ENCODE measurements at regions not wholly inside any gene's neighbourhood (a gene's known extent, or its start where the extent isn't known, plus 50 kb on each side); places are given as distances from the start of the nearest gene placed in this dataset.

GRCh38 chr5:88954511-88954910 is 71.5 kb upstream of the MEF2C start:
- TF ChIP-seq CTCF (IDR thresholded peaks at IDR 0.05): no peak
- Histone ChIP-seq H3K36me3 (no peaks in the 10 kb centered on the region), H3K27me3 (no peaks in the 10 kb centered on the region), H3K9me3 (no peaks in the 10 kb centered on the region), H3K4me3 (ENCODE audit: low read depth in 1 of 2, low read length in 1 of 2) (no peak overlapping the region), H3K27ac (no peak overlapping the region), H3K4me1 (ENCODE audit: control insufficient read depth in 1 of 2, insufficient read depth in 1 of 2, low read depth in 1 of 2, low read length in 1 of 2) (no peaks in the 10 kb centered on the region)

- no peak for TF ChIP-seq CTCF (IDR thresholded peaks at IDR 0.05)
- Histone ChIP-seq H3K27me3 (no peaks in the 10 kb centered on the region), H3K4me3 (ENCODE audit: low read depth in 1 of 2, low read length in 1 of 2) (no peak overlapping the region), H3K9me3 (no peaks in the 10 kb centered on the region), H3K27ac (no peak overlapping the region), H3K36me3 (no peaks in the 10 kb centered on the region), H3K4me1 (ENCODE audit: control insufficient read depth in 1 of 2, insufficient read depth in 1 of 2, low read depth in 1 of 2, low read length in 1 of 2) (no peaks in the 10 kb centered on the region)
Measured at GRCh38 chr5:88952996-88953643, 70.1 kb upstream of the MEF2C start.

- no peak overlapping the region for H3K27ac ChIP-seq
- H3K36me3 ChIP-seq: no peaks in the 10 kb centered on the region
- no peak for TF ChIP-seq CTCF (IDR thresholded peaks at IDR 0.05)
- no peak overlapping the region for H3K4me3 ChIP-seq (ENCODE audit: low read depth in 1 of 2, low read length in 1 of 2)
- H3K4me1 ChIP-seq (ENCODE audit: control insufficient read depth in 1 of 2, insufficient read depth in 1 of 2, low read depth in 1 of 2, low read length in 1 of 2): no peaks in the 10 kb centered on the region
- no peaks in the 10 kb centered on the region for H3K9me3 ChIP-seq
- H3K27me3 ChIP-seq: no peaks in the 10 kb centered on the region
Measured at GRCh38 chr5:88952344-88952743, 69.4 kb upstream of the MEF2C start.

- Histone ChIP-seq H3K9me3 (no peaks in the 10 kb centered on the region), H3K36me3 (no peaks in the 10 kb centered on the region), H3K27me3 (no peaks in the 10 kb centered on the region), H3K4me3 (ENCODE audit: low read depth in 1 of 2, low read length in 1 of 2) (no peak overlapping the region), H3K4me1 (ENCODE audit: control insufficient read depth in 1 of 2, insufficient read depth in 1 of 2, low read depth in 1 of 2, low read length in 1 of 2) (no peaks in the 10 kb centered on the region), H3K27ac (no peak overlapping the region)
- no peak for TF ChIP-seq CTCF (IDR thresholded peaks at IDR 0.05)
Measured at GRCh38 chr5:88951457-88951856, 68.5 kb upstream of the MEF2C start.

- Histone ChIP-seq H3K36me3 (no peaks in the 10 kb centered on the region), H3K9me3 (no peaks in the 10 kb centered on the region), H3K27me3 (no peaks in the 10 kb centered on the region), H3K4me3 (ENCODE audit: low read depth in 1 of 2, low read length in 1 of 2) (no peak overlapping the region), H3K4me1 (ENCODE audit: control insufficient read depth in 1 of 2, insufficient read depth in 1 of 2, low read depth in 1 of 2, low read length in 1 of 2) (no peaks in the 10 kb centered on the region), H3K27ac (no peak overlapping the region)
- TF ChIP-seq CTCF (IDR thresholded peaks at IDR 0.05): no peak
Measured at GRCh38 chr5:88948746-88949600, 66.0 kb upstream of the MEF2C start.

Measured in neutrophil (primary cell).